GM21423 (cell line): ENCODE measurements at regions not wholly inside any gene's neighbourhood (a gene's known extent, or its start where the extent isn't known, plus 50 kb on each side); places are given as distances from the start of the nearest gene placed in this dataset.
"Not testable (repeated sequence)": the region's sequence is repeated elsewhere in the genome, so short reads cannot be mapped to it uniquely, and the experiment has no call there.

ENCODE experiments used
- ATAC-seq: cut with Tn5 transposase; IDR thresholded peaks from one replicate; pipeline ENCODE4 v1.9.1; 2021; ENCODE audit warnings: mild to moderate bottlenecking, moderate library complexity; ENCODE audit not compliant: unreplicated experiment

DNA sequence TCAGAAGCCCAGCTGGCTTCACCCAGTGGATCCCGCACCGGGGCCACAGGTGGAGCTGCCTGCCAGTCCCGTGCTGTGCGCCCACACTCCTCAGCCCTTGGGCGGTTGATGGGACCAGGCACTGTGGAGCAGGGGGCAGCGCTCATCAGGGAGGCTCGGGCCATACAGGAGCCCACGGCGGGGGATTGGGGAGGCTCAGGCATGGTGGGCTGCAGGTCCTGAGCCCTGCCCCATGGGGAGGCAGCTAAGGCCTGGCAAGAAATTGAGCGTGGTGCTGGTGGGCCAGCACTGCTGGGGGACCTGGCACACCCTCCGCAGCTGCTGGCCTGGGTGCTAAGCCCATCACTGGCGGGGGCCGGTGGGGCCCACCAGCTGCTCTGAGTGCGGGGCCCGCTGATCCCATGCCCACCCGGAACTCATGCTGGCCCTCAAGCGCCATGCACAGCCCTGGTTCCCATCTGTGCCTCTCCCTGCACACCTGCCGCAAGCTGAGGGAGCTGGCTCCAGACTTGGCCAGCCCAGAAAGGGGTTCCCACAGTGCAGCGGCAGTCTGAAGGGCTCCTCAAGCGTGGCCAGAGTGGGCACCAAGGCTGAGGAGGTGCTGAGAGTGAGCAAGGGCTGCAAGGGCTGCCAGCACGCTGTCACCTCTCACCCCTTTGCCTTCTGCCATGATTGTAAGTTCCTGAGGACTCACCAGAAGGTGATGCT is 705.1 kb downstream of the STPG2 start:
- ATAC-seq = not testable (repeated sequence)

DNA sequence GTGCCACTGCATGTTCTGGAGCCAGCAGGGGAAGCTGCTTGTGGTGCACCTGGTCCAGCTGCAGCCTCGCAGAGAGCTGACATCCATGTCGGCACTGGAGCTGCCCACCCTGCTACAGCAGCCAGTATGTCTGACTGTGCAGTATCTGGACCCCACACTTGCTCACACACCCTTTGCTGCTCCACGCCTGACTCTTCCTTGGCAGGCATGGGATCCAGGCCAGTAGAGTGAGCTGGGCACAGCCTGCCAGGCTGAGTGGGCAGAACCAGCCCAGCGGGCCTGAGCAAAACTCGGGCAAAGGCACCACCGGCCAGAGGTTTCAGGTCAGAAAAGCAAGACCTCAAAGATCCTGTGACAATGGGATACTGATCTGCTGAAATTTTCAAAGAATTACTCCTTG is 690.1 kb downstream of the STPG2 start:
- no peak for ATAC-seq

- no peak for ATAC-seq
These were observed 686.0 kb downstream of the STPG2 start for GRCh38 chr4:97457253-97457652.

DNA sequence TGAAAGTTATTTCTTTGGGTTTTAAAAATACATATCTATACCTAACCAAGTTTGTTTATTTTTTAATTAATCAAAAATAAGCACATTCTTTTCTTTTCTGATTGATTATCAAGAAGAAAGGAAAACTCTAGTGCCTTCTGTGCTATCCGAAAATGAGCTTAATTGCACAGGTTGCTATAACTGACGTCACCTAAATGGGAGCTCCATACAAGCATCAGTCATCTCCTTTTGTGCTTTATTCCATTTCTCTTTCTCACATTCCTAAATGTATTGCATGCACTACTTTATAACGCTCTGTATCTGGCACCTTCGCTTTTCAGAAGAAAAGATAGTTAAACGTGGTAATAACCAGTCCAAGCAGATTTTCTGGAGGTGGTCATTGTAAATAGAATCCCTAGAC is 675.0 kb downstream of the STPG2 start:
- no peak for ATAC-seq

DNA sequence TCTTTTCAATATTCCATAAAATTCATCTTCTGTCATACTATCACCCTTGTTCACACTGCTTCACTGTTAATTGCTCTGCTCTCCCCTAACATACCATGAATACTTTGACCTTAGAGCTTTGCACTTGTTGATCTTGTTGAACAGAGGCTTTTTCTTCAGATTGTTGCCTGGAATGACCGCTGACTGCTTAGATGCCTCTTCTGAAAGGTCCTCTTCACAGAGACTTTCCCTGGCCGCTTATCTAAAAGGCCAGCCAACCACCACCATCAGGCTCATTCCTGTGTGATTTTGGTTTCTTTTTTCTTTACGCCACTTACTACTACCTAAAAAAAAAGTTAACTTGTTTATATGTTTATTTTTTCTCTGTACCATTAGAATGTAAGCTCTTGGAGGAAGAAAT is 667.7 kb downstream of the STPG2 start:
- ATAC-seq = no peak

DNA sequence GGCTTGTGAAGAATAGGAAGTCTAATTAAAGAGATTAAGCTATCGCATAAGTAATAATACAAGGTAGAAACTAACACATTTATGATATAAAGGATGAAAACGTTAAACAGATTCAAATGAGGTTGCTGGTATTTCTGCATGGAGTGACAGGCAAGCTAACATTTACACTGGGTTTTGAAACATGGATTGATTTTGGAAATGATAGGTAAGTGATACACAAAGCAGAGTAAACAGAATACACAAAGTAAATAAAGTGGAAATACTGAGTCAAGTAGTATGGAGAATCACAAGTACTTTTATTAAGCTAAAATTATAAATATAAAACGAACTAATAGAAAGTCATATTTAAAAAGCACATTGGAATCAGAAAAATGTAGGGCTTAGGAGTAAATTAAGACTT is 665.3 kb downstream of the STPG2 start:
- no peak for ATAC-seq

- no peak for ATAC-seq
These were observed 663.9 kb downstream of the STPG2 start for GRCh38 chr4:97479388-97479787.

DNA sequence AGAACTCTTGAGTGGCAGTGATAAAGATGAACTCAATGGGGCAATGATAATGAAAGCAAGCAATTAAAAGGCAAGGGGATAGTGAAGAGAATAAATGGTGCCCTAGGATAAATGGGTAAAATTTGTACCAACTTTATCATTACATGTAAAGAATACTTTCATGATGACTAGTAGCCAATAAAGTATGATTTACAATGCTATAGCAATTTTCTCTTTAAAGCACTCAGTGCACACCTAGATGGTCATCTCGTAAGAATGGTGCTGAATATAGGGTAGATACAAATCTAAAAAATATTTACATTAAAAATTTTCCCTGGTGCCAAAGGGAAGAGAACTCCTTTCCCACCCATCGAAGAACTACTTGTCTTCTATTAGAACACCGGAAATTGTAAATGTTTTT is 651.4 kb downstream of the STPG2 start:
- no peak for ATAC-seq

DNA sequence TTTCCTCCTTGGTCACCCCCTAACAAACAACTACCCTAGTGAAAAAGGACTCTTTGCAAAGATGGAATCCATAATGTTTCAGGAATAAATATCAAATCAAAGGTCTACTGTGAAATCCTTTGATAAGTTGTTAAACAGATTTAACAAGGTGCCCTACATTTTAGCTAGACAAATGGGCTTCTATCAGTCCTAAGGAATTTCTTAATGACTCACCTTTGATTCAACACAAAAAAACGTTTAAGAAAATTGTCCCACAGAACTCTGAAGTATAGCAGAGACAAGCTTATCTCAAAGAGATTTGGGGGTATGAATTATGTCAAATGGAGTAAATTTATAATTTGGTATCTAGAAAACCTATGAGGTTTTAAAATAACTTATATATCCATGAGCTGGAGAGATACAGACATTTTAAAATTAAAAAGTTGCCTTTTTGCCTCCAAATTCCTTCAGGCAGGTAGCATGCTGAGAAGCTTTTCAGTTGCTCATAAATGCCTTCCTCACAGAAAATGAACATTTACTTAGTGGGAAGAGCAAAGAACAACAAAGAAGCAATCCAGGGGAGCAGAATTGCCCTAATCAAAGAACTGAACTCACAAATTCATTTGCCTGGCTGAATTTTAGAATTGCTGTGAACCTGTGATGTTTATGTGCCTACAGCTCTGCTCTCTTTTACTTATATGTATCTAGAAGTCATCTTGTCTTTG is 649.3 kb downstream of the STPG2 start:
- ATAC-seq = no peak

GRCh38 chr4:97496298-97496873 is 646.9 kb downstream of the STPG2 start:
- no peak for ATAC-seq

GRCh38 chr4:97498875-97499274 is 644.4 kb downstream of the STPG2 start:
- ATAC-seq = no peak

DNA sequence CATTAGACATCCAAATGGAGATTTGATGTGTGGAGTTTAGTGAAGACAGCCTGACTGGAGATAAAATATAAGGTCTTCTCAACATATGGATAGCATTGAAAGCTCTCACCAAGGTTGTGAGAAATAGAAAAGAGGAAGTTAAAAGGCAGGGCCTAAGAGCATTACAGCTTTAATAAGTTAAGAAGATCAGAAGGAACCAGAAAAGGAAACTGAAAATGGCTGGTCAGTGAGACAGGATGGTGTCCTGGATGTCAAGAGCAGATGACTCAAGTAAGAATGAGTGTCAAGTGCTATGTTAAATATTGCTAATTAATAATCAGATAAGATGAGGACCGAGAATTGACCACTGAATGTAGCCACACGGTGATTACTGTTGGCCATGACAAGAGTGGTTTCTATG is 642.9 kb downstream of the STPG2 start:
- ATAC-seq = peak; percentile 100

GRCh38 chr4:97504713-97505112 is 638.6 kb downstream of the STPG2 start:
- no peak for ATAC-seq

DNA sequence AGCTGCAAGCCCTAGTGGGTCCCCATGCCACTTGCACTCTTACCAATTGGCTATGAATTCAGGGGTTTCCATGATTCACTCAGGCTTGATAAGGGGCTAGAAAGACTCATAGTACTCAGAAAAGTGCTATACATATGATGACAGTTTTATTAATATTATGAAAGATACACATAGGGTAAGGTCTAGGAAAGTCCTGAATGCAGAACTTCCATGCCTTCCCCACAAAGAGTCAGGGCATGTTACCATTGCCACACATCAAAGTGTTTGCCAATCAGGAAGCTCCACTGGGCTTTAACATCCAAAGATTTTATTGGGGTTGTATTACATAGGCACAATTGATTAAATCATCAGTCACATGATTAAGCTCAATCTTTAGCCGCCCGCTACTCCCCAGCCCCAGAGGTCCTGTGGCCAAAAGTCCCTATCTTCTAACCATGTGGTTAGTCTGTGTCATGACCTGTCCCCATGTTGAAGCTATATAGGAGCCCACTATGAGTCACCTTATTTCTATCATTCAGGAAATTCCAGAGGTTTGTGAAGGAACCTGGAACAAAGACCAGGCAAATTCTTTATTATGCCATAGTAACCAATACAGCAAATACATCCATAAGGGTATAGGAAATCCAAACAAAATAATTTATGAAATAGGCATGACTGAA is 635.6 kb downstream of the STPG2 start:
- no peak for ATAC-seq
